Lower lobe of right lung (tissue), 2 donors: ENCODE measurements at regions not wholly inside any gene's neighbourhood (a gene's known extent, or its start where the extent isn't known, plus 50 kb on each side); places are given as distances from the start of the nearest gene placed in this dataset.

Source experiments
- ATAC-seq, 2 donors: fragments of 200-7000 bp; cut with Tn5 transposase; one replicate each; pipeline ENCODE4 v1.9.1; 2020 to 2022; ENCODE audit warnings: mild to moderate bottlenecking in 2 of 2, moderate library complexity in 2 of 2
- DNase-seq: peaks from one replicate; pipeline ENCODE4 v3.0.0-alpha.2; 2020
- H3K27ac ChIP-seq: fragments of 200-600 bp; one replicate; pipeline ENCODE4 v1.8.0; 2022
- H3K27me3 ChIP-seq: fragments of 200-600 bp; one replicate; pipeline ENCODE4 v1.8.0; 2022; ENCODE audit warnings: low read depth
- H3K36me3 ChIP-seq: fragments of 200-600 bp; one replicate; pipeline ENCODE4 v1.8.0; 2022; ENCODE audit warnings: mild to moderate bottlenecking
- H3K4me1 ChIP-seq: fragments of 200-600 bp; one replicate; pipeline ENCODE4 v1.8.0; 2022
- H3K4me3 ChIP-seq: fragments of 200-600 bp; one replicate; pipeline ENCODE4 v1.8.0; 2022; ENCODE audit warnings: mild to moderate bottlenecking
- H3K9me3 ChIP-seq: fragments of 200-600 bp; one replicate; pipeline ENCODE4 v1.8.0; 2022
- intact Hi-C: fragments of 100-400 bp; cut with DNase I; formaldehyde crosslinking; loops from one replicate; pipeline ENCODE4 v1.11.0; 2022
- TF ChIP-seq, protein P1 (sequence below): fragments of 200-600 bp; IDR thresholded peaks from one replicate; pipeline ENCODE4 v1.8.0; 2022; ENCODE audit warnings: antibody characterized with exemption, mild to moderate bottlenecking
- donor health status: DM: no; HTN: yes; CAD: no; lungs with severe emphysema.

DNA sequence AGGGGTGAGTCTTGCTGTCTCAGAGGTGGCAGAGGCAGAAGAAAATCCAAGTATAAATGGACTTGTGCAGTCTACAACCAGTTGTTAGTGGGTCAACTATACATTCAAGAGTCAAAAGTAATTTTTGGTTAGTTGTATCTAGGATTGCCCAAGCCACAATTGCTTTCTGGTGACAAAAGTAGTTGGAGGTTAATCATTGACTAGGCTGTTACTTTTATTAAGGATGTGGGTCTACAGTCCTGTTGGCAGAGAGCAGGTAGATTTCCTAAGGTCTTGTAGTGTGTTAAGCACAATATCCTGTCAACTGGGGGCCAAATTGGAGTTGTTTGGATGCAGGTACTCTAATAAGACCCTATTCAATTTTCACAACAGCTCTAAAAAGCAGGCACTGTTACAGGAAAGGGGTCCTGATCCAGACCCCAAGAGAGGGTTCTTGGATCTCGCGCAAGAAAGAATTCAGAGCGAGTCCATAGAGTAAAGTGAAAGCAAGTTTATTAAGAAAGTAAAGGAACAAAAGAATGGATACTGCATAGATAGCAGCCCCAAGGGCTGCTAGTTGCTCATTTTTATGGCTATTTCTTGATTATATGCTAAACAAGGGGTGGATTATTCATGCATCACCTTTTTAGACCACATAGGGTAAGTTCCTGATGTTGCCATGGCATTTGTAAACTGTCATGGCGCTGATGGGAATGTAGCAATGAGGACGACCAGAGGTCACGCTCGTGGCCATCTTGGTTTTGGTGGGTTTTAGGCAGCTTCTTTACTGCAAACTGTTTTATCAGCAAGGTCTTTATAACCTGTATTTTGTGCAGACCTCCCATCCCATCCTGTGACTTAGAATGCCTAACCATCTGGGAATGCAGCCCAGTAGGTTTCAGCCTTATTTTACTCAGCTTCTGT, 232.6 kb upstream of the SRRM4 start:
- no peaks in the 10 kb centered on the region for H3K4me1 ChIP-seq
- H3K9me3 ChIP-seq, result no peaks in the 10 kb centered on the region
- no peaks in the 10 kb centered on the region for H3K27me3 ChIP-seq
- H3K4me3 ChIP-seq, result no peak overlapping the region
- H3K27ac ChIP-seq, result no peak overlapping the region
- intact Hi-C loops, result no loop called here
- no peak for DNase-seq
- TF ChIP-seq, protein P1, sequence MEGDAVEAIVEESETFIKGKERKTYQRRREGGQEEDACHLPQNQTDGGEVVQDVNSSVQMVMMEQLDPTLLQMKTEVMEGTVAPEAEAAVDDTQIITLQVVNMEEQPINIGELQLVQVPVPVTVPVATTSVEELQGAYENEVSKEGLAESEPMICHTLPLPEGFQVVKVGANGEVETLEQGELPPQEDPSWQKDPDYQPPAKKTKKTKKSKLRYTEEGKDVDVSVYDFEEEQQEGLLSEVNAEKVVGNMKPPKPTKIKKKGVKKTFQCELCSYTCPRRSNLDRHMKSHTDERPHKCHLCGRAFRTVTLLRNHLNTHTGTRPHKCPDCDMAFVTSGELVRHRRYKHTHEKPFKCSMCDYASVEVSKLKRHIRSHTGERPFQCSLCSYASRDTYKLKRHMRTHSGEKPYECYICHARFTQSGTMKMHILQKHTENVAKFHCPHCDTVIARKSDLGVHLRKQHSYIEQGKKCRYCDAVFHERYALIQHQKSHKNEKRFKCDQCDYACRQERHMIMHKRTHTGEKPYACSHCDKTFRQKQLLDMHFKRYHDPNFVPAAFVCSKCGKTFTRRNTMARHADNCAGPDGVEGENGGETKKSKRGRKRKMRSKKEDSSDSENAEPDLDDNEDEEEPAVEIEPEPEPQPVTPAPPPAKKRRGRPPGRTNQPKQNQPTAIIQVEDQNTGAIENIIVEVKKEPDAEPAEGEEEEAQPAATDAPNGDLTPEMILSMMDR, result no peak
- no peaks in the 10 kb centered on the region for H3K36me3 ChIP-seq
- no peak for ATAC-seq

DNA sequence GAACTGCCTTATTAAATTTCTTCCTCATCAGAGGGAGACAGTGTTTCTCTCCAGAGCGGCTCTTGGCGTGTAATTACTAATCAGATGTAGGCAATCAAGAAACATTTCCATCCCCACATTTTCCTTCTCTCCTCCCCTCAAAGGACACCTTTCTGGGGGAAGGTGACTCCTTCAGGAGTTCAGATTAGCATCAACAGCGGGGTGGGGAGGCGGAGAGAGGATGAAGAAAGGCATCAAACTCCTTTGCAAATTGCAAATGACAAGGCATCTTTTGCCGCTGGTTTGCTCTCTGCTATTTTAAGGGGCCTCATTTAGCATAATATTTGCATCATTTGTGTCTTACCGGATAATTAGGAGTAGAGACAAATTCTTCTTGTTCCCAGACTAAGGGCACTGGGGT, 231.7 kb upstream of the SRRM4 start:
- DNase-seq (no peak), ATAC-seq (no peak)
- Histone ChIP-seq H3K4me1 (no peaks in the 10 kb centered on the region), H3K4me3 (no peak overlapping the region), H3K27me3 (no peaks in the 10 kb centered on the region), H3K9me3 (no peaks in the 10 kb centered on the region), H3K36me3 (no peaks in the 10 kb centered on the region), H3K27ac (no peak overlapping the region)
- TF ChIP-seq, protein P1, result no peak
- intact Hi-C loops, result no loop called here

DNA sequence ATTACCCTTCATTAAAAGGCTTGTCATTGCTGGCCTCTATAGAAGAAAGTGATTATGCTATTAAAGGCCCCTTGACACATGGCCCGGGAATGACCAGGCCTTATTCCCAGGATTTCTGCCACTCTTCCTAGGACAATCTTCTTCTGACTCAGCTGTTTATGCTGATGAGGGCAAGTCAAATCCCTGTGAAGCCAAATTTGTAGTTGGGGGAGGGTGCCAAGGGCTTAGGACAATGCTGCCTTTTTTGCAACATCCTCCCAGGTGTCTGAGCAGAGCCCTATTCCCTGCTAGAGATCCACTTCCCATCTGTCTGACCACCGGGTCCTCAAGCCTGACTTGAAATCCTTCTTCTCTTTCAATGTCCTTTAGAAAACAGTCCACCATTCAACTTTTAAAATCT, 230.7 kb upstream of the SRRM4 start:
- H3K36me3 ChIP-seq, result no peaks in the 10 kb centered on the region
- no peaks in the 10 kb centered on the region for H3K27me3 ChIP-seq
- intact Hi-C loops, result no loop called here
- no peak for DNase-seq
- no peak for ATAC-seq
- TF ChIP-seq, protein P1, result no peak
- H3K4me1 ChIP-seq, result no peaks in the 10 kb centered on the region
- no peak overlapping the region for H3K27ac ChIP-seq
- no peak overlapping the region for H3K4me3 ChIP-seq
- no peaks in the 10 kb centered on the region for H3K9me3 ChIP-seq

DNA sequence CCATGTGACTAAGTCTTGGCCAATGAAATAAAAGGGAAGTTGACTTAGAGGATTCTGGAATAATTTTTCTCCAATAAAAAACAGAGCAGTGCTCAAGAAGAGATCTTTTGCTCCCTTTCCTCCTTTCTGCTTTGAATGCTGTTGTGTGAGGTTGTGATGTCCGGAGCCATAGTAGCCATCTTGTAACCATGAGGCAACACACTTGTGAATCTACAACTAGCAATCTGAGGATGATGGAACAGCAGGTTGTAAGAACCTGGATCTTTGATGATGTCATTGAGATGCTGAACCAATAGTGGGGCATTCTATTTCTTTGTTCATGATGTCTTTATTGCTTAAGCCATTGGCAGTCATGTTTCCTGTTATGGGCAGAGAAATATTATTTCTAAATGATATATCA, 230.0 kb upstream of the SRRM4 start:
- no peaks in the 10 kb centered on the region for H3K27me3 ChIP-seq
- no peaks in the 10 kb centered on the region for H3K4me1 ChIP-seq
- intact Hi-C loops, result no loop called here
- TF ChIP-seq, protein P1, result no peak
- H3K27ac ChIP-seq, result no peak overlapping the region
- no peak for ATAC-seq
- no peaks in the 10 kb centered on the region for H3K9me3 ChIP-seq
- no peak overlapping the region for H3K4me3 ChIP-seq
- DNase-seq, result no peak
- H3K36me3 ChIP-seq, result no peaks in the 10 kb centered on the region

DNA sequence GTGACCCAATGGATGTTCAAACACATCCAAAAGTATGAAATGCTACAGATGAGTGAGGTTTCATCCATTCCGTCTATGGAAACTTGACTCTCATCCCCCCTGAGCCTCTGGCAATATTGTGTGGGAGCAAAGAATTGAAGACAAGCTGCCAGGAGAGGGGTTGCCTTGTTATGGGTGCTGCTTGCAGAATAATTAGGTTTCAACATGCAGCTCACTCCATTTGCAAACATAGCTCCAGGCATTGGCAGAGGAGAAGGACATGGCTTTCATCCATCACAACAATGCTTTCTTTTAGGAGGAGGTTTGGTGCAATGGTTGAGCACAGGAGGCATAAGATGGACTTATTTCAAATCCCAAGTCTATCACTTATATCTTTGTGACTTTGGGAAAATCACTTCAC, 220.7 kb upstream of the SRRM4 start:
- ATAC-seq (no peak), DNase-seq (no peak)
- H3K4me1 ChIP-seq, result no peaks in the 10 kb centered on the region
- H3K9me3 ChIP-seq, result no peaks in the 10 kb centered on the region
- H3K27me3 ChIP-seq, result no peaks in the 10 kb centered on the region
- no peaks in the 10 kb centered on the region for H3K36me3 ChIP-seq
- TF ChIP-seq, protein P1, result no peak
- H3K4me3 ChIP-seq, result no peak overlapping the region
- intact Hi-C loops, result no loop called here
- no peak overlapping the region for H3K27ac ChIP-seq
